ENCODE measurements at regions not wholly inside any gene's neighbourhood (a gene's known extent, or its start where the extent isn't known, plus 50 kb on each side); places are given as distances from the start of the nearest gene placed in this dataset.

- FAIRE-seq (no peak), DNase-seq (ENCODE audit: insufficient read length, low spot score) (no peak)
- no peak for TF ChIP-seq POLR2A (IDR thresholded peaks at IDR 0.05; ENCODE audit: low read depth, low read length)
Observed at GRCh38 chr4:38365748-38366310, 298.2 kb upstream of the KLF3 start.

- FAIRE-seq (no peak), DNase-seq (ENCODE audit: insufficient read length, low spot score) (no peak)
- no peak for TF ChIP-seq POLR2A (IDR thresholded peaks at IDR 0.05; ENCODE audit: low read depth, low read length)
Observed at GRCh38 chr4:38366456-38366855, 297.5 kb upstream of the KLF3 start.

- FAIRE-seq (no peak), DNase-seq (ENCODE audit: insufficient read length, low spot score) (no peak)
- no peak for TF ChIP-seq POLR2A (IDR thresholded peaks at IDR 0.05; ENCODE audit: low read depth, low read length)
Observed at GRCh38 chr4:38366997-38367396, 297.0 kb upstream of the KLF3 start.

- TF ChIP-seq POLR2A (IDR thresholded peaks at IDR 0.05; ENCODE audit: low read depth, low read length), result no peak
- FAIRE-seq, result no peak
- DNase-seq (ENCODE audit: insufficient read length, low spot score), result no peak
Observed at GRCh38 chr4:38367642-38368174, 296.3 kb upstream of the KLF3 start.

- DNase-seq (ENCODE audit: insufficient read length, low spot score) (peak; percentile 10), FAIRE-seq (no peak)
- no peak for TF ChIP-seq POLR2A (IDR thresholded peaks at IDR 0.05; ENCODE audit: low read depth, low read length)
Observed at GRCh38 chr4:38368613-38369012, 295.4 kb upstream of the KLF3 start.

GRCh38 chr4:38371391-38371851 lies 292.6 kb upstream of the KLF3 start:
- FAIRE-seq (peak; percentile 57), DNase-seq (ENCODE audit: insufficient read length, low spot score) (peak; percentile 14)
- no peak for TF ChIP-seq POLR2A (IDR thresholded peaks at IDR 0.05; ENCODE audit: low read depth, low read length)

GRCh38 chr4:38373375-38373774 lies 290.6 kb upstream of the KLF3 start:
- no peak for TF ChIP-seq POLR2A (IDR thresholded peaks at IDR 0.05; ENCODE audit: low read depth, low read length)
- FAIRE-seq (no peak), DNase-seq (ENCODE audit: insufficient read length, low spot score) (no peak)

GRCh38 chr4:38377195-38377594 lies 286.8 kb upstream of the KLF3 start:
- FAIRE-seq (no peak), DNase-seq (ENCODE audit: insufficient read length, low spot score) (no peak)
- TF ChIP-seq POLR2A (IDR thresholded peaks at IDR 0.05; ENCODE audit: low read depth, low read length), result no peak

- FAIRE-seq, result no peak
- no peak for DNase-seq (ENCODE audit: insufficient read length, low spot score)
- no peak for TF ChIP-seq POLR2A (IDR thresholded peaks at IDR 0.05; ENCODE audit: low read depth, low read length)
Observed at GRCh38 chr4:38378478-38378877, 285.5 kb upstream of the KLF3 start.

- TF ChIP-seq POLR2A (IDR thresholded peaks at IDR 0.05; ENCODE audit: low read depth, low read length), result no peak
- FAIRE-seq (no peak), DNase-seq (ENCODE audit: insufficient read length, low spot score) (no peak)
Observed at GRCh38 chr4:38381788-38382187, 282.2 kb upstream of the KLF3 start.

GRCh38 chr4:38382520-38382919 lies 281.5 kb upstream of the KLF3 start:
- no peak for FAIRE-seq
- TF ChIP-seq POLR2A (IDR thresholded peaks at IDR 0.05; ENCODE audit: low read depth, low read length), result no peak
- DNase-seq (ENCODE audit: insufficient read length, low spot score), result no peak

GRCh38 chr4:38383646-38384121 lies 280.3 kb upstream of the KLF3 start:
- no peak for DNase-seq (ENCODE audit: insufficient read length, low spot score)
- no peak for TF ChIP-seq POLR2A (IDR thresholded peaks at IDR 0.05; ENCODE audit: low read depth, low read length)
- no peak for FAIRE-seq

GRCh38 chr4:38385093-38386004 lies 278.6 kb upstream of the KLF3 start:
- DNase-seq (ENCODE audit: insufficient read length, low spot score), result no peak
- FAIRE-seq, result no peak
- TF ChIP-seq POLR2A (IDR thresholded peaks at IDR 0.05; ENCODE audit: low read depth, low read length), result no peak

GRCh38 chr4:38386005-38386551 lies 277.9 kb upstream of the KLF3 start:
- FAIRE-seq (no peak), DNase-seq (ENCODE audit: insufficient read length, low spot score) (no peak)
- TF ChIP-seq POLR2A (IDR thresholded peaks at IDR 0.05; ENCODE audit: low read depth, low read length), result no peak

Measured in H54 (cell line).